Kidney capillary endothelial cell (primary cell): ENCODE measurements at regions not wholly inside any gene's neighbourhood (a gene's known extent, or its start where the extent isn't known, plus 50 kb on each side); places are given as distances from the start of the nearest gene placed in this dataset.

Experiments used
- DNase-seq: peaks from one replicate; pipeline ENCODE4 v3.0.0-alpha.2; 2018; ENCODE audit warnings: low spot score

DNA sequence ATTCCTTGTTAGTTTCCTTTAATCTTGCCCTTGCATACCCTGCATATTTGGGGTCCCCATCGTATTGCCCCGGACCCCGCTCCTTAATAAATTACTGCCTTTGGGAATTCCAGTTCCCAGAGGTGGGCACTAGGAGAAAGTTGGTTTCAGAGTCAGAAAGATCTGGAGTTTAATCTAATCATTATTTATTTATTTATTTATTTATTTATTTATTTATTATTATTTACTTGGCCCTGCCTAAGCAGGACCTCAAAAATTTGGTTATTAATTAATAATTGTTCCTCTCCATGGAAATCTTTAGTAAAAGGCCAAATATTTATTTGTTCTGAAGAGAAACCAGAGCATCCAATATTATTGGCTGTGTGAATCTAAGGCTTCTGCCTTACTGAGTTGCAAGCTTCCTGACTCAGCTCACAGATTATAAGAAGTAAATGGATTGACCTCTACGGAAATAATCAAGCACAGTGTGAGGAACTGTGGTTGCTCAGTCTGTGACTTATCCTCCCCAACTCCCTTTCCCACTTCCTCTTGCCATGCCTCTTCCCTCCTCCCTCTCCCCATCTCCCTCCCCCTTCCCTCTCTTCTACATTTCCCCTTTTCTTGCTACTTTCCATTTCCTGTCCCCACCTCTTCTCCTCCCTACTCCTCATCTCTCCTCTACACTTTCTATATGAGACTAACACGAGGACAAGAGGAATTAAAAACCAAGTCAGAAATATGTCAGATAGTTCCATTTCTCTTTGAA, 61.5 kb upstream of the AP1S2 start:
- peak; percentile 21 for DNase-seq

DNA sequence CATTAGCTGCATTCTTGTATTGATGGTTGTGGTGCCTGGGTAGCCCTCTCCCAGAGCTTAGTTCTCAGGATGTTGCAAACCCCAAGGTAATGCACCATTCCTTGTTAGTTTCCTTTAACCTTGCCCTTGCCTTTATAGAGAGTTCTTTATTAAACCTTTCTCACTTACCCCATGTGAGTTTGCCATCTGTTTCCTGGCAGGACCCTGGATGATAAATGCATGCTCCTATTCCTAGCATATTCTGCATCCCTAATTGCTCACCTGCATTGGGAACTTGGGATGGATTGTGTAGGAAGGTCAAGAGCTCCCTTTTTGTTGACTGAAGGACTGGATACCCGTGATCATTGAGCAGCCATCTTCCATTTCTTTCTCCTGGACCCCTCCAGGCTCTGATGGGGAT, 59.9 kb upstream of the AP1S2 start:
- no peak for DNase-seq

DNA sequence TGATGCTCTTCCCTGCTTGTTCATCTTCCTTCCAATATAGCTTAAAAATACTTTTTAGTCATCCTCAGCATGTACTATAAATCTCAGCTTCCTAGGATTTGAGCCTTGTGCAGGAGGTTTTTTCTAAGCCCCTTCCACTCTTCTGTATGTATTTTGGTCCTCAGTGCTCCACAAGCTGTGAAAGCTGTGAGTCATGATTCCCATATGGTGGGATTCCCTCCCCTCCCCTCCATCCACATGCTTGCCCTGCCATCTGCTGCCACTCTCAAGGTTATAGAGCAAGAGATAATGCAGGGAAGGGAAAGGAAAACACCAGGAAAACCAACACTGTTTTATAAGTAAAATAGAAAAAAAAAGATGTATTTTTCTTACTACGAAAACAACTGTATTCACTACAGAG, 58.5 kb upstream of the AP1S2 start:
- no peak for DNase-seq

DNA sequence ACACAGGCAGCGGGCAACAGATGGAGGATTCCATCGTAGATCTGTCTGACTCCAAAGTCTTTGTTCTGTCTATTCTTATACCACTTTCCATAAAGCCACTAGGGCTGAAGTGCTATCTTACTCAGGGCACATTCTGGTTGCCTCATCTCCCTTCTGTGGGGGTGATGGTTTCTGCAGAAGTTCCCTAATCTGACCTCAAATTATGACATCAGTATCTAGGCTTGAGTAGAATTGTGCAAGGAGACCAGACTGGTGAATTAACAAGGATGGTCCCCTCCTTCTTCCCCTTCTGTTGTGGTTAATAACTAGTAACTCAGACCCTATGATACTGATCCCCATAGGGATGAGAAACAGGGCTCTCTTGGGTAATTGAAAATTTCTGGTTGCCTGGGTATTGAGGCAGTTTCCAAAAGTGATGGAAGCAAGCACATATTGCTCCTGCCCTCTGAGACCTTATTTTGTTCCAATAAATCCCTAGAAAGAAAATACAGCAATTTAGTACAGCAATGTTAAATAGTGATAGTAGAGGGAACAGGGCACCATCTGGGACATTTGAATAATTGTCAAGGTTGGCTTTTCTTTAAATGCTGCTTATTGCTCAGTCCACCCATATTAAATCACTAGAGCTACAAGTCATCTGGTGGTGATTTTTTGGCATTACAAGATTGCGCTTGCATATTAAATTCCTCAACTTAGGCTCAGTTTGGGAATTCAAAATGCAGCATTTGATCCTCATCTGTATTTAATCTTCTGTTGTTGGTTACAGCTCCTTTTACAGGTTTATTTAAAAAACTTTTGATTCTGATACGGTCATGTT, 57.3 kb upstream of the AP1S2 start:
- DNase-seq, result no peak

DNA sequence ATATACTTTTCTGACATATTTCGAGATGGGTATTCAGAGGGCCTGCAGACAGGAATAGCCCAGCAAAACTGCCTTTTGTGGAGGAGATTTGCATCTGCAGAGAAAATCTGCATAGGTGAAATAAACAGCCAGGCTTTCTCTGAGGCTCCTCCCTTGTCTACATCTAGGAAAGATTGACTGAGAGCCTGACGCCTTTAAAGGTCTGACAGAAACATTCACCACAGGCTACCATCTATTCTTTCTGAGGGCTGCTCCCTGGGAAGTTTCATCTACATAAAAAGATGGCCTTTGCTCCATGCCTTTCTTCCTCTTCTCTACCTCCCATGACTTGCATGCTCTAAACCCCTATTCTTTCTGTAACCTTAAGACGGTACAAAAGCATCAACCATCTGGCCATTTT, 55.0 kb upstream of the AP1S2 start:
- no peak for DNase-seq

DNA sequence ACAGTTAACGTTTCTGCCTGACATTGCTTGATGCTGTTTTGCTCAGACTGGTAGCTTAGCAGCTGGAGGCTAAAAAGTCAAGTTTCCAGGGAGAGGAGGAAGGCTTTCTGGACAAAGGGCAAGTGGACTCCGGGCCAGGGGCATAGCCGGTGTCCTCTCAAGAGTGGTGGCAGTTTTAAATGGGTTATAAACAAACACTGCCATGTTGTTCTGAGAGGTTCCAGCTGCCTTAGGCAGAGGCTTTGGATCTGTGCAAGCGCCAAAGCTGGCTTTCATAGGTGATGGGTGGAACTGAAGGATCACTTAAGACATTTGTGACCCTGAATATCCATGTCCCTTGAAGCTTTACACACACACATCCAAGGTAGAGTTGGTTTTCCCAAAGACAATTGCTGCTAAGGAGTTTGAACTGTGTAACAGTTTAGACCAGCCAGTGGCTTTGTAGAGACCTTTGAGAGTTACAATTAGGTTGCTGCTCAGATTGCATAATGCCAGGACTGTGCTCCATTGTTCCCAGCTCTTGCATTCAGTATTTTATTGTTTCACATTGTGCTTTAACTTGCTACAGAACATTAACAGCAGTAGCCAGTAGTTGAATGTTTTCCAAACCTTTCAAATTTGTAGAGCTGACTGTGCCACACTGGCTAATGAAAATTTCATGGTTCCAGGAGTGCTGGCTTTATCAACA, 54.1 kb upstream of the AP1S2 start:
- no peak for DNase-seq

DNA sequence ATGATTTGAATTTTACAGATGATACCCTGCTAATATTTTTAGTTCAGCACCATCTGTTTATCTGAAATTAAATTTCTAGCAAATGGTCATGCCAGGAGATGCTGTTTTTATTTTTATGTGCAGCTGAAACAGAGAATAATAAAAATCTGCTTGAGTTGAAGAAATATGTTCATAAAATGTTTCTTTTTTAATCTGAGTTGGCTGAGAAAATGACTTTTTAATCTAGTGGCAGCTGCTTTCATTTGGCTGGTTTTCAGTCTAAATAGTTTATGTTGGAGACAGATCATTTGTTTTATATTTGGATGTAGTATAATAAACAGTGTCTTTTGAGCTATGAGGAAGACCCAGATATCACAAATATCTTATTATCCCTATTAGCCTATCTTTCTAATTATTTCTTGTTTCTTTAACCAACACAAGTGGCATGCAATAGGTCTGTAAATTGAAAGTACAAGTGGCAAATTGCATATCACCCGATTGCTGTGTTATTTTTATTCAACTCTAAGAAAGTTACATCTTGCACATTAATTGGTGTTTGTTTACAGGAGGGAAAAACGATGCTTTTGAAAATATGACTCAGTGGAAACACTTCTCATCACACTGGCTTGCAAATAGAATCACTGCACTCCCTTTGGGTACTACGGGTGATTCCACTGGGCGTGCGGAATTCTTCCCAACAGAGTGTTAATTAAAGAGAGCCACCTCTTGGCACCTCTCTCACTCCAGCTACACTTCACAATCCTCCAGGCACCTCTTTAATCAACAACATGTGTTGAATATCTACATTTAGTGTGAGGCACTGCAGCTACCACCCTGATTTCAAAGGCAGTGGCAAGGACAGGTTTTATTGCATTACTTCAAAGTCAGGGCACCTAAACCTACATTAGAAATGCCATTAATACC, 51.7 kb upstream of the AP1S2 start:
- DNase-seq, result no peak
